ENCODE measurements at regions not wholly inside any gene's neighbourhood (a gene's known extent, or its start where the extent isn't known, plus 50 kb on each side); places are given as distances from the start of the nearest gene placed in this dataset.
A peak's percentile ranks its signal among the peaks of the same experiment; 100 is the strongest.

GRCh38 chr13:31409678-31410356 lies 210.0 kb downstream of the B3GLCT start:
- no peak for DNase-seq
- no peaks in the 10 kb centered on the region for H3K9me3 ChIP-seq
- TF ChIP-seq CTCF (IDR thresholded peaks at IDR 0.05) (peak in 1 of 6 experiments; percentile 15), POLR2A (IDR thresholded peaks at IDR 0.05) (no peak)
- no peak overlapping the region for H3K27ac ChIP-seq
- H3K27me3 ChIP-seq, result no peaks in the 10 kb centered on the region
- H3K4me1 ChIP-seq, result no peaks in the 10 kb centered on the region
- H3K4me3 ChIP-seq, result no peak overlapping the region
- intact Hi-C loops (cut with DNase I), result no loop called here
- WGBS, 2 donors, result 52 to 65% methylated on average over 6 of the region's 6 CpGs
- no peaks in the 10 kb centered on the region for H3K36me3 ChIP-seq

GRCh38 chr13:31413516-31413915 lies 213.7 kb downstream of the B3GLCT start:
- WGBS, 2 donors, result 43 to 60% methylated on average over 3 of the region's 3 CpGs
- intact Hi-C loops (cut with DNase I), result no loop called here
- H3K4me3 ChIP-seq, result no peak overlapping the region
- no peaks in the 10 kb centered on the region for H3K4me1 ChIP-seq
- H3K27me3 ChIP-seq, result no peaks in the 10 kb centered on the region
- H3K36me3 ChIP-seq, result no peaks in the 10 kb centered on the region
- DNase-seq, result no peak
- TF ChIP-seq POLR2A (IDR thresholded peaks at IDR 0.05), result no peak
- no peak for TF ChIP-seq CTCF (IDR thresholded peaks at IDR 0.05)
- no peaks in the 10 kb centered on the region for H3K9me3 ChIP-seq
- H3K27ac ChIP-seq, result no peak overlapping the region

- Histone ChIP-seq H3K36me3 (no peaks in the 10 kb centered on the region), H3K27ac (no peak overlapping the region), H3K27me3 (no peaks in the 10 kb centered on the region), H3K4me1 (no peaks in the 10 kb centered on the region), H3K4me3 (no peak overlapping the region), H3K9me3 (no peaks in the 10 kb centered on the region)
- DNase-seq, result no peak
- intact Hi-C loops (cut with DNase I), result no loop called here
- no peak for TF ChIP-seq POLR2A (IDR thresholded peaks at IDR 0.05)
- no peak for TF ChIP-seq CTCF (IDR thresholded peaks at IDR 0.05)
- 77 to 81% methylated on average over 4 of the region's 4 CpGs for WGBS, 2 donors
Measured at GRCh38 chr13:31416066-31416465, 216.3 kb downstream of the B3GLCT start.

- no peak for TF ChIP-seq CTCF (IDR thresholded peaks at IDR 0.05)
- no peak for TF ChIP-seq POLR2A (IDR thresholded peaks at IDR 0.05)
- intact Hi-C loops (cut with DNase I), result no loop called here
- no peak for DNase-seq
- no peaks in the 10 kb centered on the region for H3K9me3 ChIP-seq
- H3K36me3 ChIP-seq, result no peaks in the 10 kb centered on the region
- H3K4me1 ChIP-seq, result no peaks in the 10 kb centered on the region
- no peak overlapping the region for H3K27ac ChIP-seq
- H3K4me3 ChIP-seq, result no peak overlapping the region
- WGBS, 2 donors, result 84 to 95% methylated on average over 2 of the region's 2 CpGs
- H3K27me3 ChIP-seq, result no peaks in the 10 kb centered on the region
Measured at GRCh38 chr13:31418186-31418585, 218.4 kb downstream of the B3GLCT start.

- no peaks in the 10 kb centered on the region for H3K27me3 ChIP-seq
- H3K9me3 ChIP-seq, result no peaks in the 10 kb centered on the region
- no peak overlapping the region for H3K27ac ChIP-seq
- whole genome bisulfite sequencing, 2 donors, result 73 to 76% methylated on average over 1 of the region's 1 CpG
- peaks cover 0 to 10% (median 0%) of the 10 kb centered on the region in 3 donors for H3K4me1 ChIP-seq
- no peaks in the 10 kb centered on the region for H3K36me3 ChIP-seq
- intact Hi-C loops (cut with DNase I), result loop anchor here (5.0 kb wide), 1 partner anchor 184 kb away; no protein-coding TSS in a partner anchor
- no peak for DNase-seq
- TF ChIP-seq CTCF (IDR thresholded peaks at IDR 0.05), result no peak
- no peak for TF ChIP-seq POLR2A (IDR thresholded peaks at IDR 0.05)
- H3K4me3 ChIP-seq, result no peak overlapping the region
Measured at GRCh38 chr13:31421756-31422155, 222.0 kb downstream of the B3GLCT start.

All from esophagus squamous epithelium (tissue), 5 donors.